Transverse colon (tissue), 4 donors: ENCODE measurements at regions not wholly inside any gene's neighbourhood (a gene's known extent, or its start where the extent isn't known, plus 50 kb on each side); places are given as distances from the start of the nearest gene placed in this dataset.

Experiments
- DNase-seq: peaks from one replicate; pipeline ENCODE4 v3.0.0-alpha.2; 2019
- H3K27ac ChIP-seq, 4 donors: fragments of 200-600 bp; sonication (generic); 2 replicates each; pipeline ENCODE4 v1.5.1; 2016 to 2018; ENCODE audit warnings: inconsistent platforms in 4 of 4
- H3K27me3 ChIP-seq: fragments of 200-600 bp; sonication (generic); 2 replicates; pipeline ENCODE4 v1.5.1; 2017; ENCODE audit warnings: inconsistent platforms
- H3K36me3 ChIP-seq, 4 donors: fragments of 200-600 bp; sonication (generic); 2 replicates each; pipeline ENCODE4 v1.5.1; 2017 to 2019; ENCODE audit warnings: inconsistent platforms in 4 of 4
- H3K4me1 ChIP-seq, 4 donors: fragments of 200-600 bp; sonication (generic); 2 replicates each; pipeline ENCODE4 v1.5.1; 2017 to 2020; ENCODE audit warnings: inconsistent platforms in 4 of 4
- H3K4me3 ChIP-seq, 4 donors: fragments of 200-600 bp; sonication (generic); 1 replicate in 1 of 4; 2 replicates in 3 of 4; pipeline versions ENCODE4 v1.5.1 to v1.6.1; 2017 to 2019; ENCODE audit warnings: inconsistent platforms in 4 of 4
- H3K9me3 ChIP-seq, 2 donors: fragments of 200-600 bp; sonication (generic); 2 replicates each; pipeline ENCODE4 v1.5.1; 2017 to 2019; ENCODE audit warnings: inconsistent platforms in 2 of 2
- EP300 ChIP-seq: sonication (generic); formaldehyde crosslinking; IDR thresholded peaks from one replicate; pipeline ENCODE4 v1.6.1; 2017; ENCODE audit warnings: antibody characterized with exemption, low read depth
- POLR2A ChIP-seq: fragments of 450-650 bp; IDR thresholded peaks from one replicate; pipeline ENCODE4 v1.6.1; 2016; ENCODE audit warnings: antibody characterized with exemption, mild to moderate bottlenecking, moderate library complexity
- POLR2AphosphoS5 ChIP-seq, 3 donors: sonication (generic); formaldehyde crosslinking; IDR thresholded peaks; one replicate each; pipeline ENCODE4 v1.6.1; 2016; ENCODE audit warnings: antibody characterized with exemption in 3 of 3
- WGBS, 2 donors: methylation state at CpG; one replicate each; pipeline ENCODE4 v1.1.5; 2018; ENCODE audit warnings: low coverage in 1 of 2; 5-methylcytosine and 5-hydroxymethylcytosine counted together
- in situ Hi-C, 4 donors: fragments of 200-750 bp; cut with MboI; loops; one replicate each; pipeline versions ENCODE4 v1.15.0 to v1.15.1; 2017; ENCODE audit warnings: low sequenced_read_pairs in 3 of 4, low pct_ligation_motif_present in 1 of 4, low pct_unique_long_range_greater_than_20kb in 1 of 4
- intact Hi-C: fragments of 100-400 bp; cut with DNase I; formaldehyde crosslinking; loops from one replicate; pipeline ENCODE4 v1.15.1; 2023; ENCODE audit warnings: low total_unique reads
- TF ChIP-seq, protein P1 (sequence below), 5 experiments: fragments of 200-600 bp in 3 of 5; fragments of 450-650 bp in 2 of 5; sonication (generic) in 3 of 5; IDR thresholded peaks; 1 replicate in 2 of 5; 2 replicates in 3 of 5; pipeline ENCODE4 v1.5.1; 2016 to 2017; ENCODE audit warnings: antibody characterized with exemption in 5 of 5, inconsistent platforms in 3 of 5, mild to moderate bottlenecking in 2 of 5, moderate library complexity in 1 of 5

DNA sequence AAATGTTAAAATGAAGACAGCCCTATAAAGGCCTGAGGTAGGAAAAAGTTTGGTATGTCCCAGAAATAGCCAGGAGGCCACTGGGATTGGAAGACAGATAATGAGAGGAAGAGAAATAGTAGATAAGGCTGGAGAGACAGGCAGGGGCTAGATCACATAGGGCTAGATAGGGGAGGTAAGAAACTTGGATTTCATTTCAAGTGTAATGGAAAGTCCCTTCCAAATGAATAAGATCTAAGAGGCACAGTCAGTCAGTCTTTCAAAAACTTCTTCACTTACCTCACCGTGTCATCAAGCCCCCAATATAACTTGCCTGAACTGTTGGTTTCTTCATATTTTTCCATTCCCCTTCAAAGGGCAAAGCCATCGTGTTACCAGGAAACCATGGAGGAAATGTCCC lies 121.8 kb downstream of the SPCS3 start:
- H3K27me3 ChIP-seq, result no peaks in the 10 kb centered on the region
- DNase-seq, result no peak
- no peak for TF ChIP-seq POLR2A
- no peak for TF ChIP-seq EP300
- no peak for TF ChIP-seq POLR2AphosphoS5 (IDR thresholded peaks at IDR 0.05)
- TF ChIP-seq, protein P1, sequence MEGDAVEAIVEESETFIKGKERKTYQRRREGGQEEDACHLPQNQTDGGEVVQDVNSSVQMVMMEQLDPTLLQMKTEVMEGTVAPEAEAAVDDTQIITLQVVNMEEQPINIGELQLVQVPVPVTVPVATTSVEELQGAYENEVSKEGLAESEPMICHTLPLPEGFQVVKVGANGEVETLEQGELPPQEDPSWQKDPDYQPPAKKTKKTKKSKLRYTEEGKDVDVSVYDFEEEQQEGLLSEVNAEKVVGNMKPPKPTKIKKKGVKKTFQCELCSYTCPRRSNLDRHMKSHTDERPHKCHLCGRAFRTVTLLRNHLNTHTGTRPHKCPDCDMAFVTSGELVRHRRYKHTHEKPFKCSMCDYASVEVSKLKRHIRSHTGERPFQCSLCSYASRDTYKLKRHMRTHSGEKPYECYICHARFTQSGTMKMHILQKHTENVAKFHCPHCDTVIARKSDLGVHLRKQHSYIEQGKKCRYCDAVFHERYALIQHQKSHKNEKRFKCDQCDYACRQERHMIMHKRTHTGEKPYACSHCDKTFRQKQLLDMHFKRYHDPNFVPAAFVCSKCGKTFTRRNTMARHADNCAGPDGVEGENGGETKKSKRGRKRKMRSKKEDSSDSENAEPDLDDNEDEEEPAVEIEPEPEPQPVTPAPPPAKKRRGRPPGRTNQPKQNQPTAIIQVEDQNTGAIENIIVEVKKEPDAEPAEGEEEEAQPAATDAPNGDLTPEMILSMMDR (IDR thresholded peaks at IDR 0.05), result no peak
- H3K9me3 ChIP-seq, result no peaks in the 10 kb centered on the region
- intact Hi-C loops (no loop called here), in situ Hi-C loops (no loop called here)
- H3K27ac ChIP-seq, result no peak overlapping the region
- no peaks in the 10 kb centered on the region for H3K4me1 ChIP-seq
- WGBS, 2 donors, result 53 to 78% methylated on average over 2 of the region's 2 CpGs
- no peak overlapping the region for H3K4me3 ChIP-seq
- no peaks in the 10 kb centered on the region for H3K36me3 ChIP-seq

DNA sequence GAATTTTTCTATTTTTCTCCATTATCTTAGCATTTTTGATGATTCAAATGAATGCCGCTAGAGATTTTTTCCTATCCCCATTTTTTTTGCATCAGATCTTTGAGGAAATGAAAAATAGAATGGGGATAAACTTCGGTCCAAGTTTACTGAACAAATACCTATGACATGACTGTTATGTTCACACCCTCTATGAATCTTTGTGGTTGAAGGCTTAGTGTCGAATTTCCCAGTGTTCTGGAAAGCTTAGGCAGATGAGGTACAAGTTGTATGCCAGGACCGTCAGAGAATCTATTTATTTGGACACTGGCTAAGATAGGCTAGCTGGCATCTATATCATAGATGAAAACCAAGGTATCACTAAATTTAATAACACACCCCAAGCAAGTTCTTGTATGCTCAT lies 123.4 kb downstream of the SPCS3 start:
- no peaks in the 10 kb centered on the region for H3K4me1 ChIP-seq
- no peak for DNase-seq
- intact Hi-C loops (no loop called here), in situ Hi-C loops (no loop called here)
- no peaks in the 10 kb centered on the region for H3K9me3 ChIP-seq
- H3K36me3 ChIP-seq, result no peaks in the 10 kb centered on the region
- H3K27me3 ChIP-seq, result no peaks in the 10 kb centered on the region
- H3K4me3 ChIP-seq, result no peak overlapping the region
- no peak for TF ChIP-seq EP300
- 50 to 54% methylated on average over 2 to 4 of the region's 4 CpGs for WGBS, 2 donors
- H3K27ac ChIP-seq, result no peak overlapping the region

DNA sequence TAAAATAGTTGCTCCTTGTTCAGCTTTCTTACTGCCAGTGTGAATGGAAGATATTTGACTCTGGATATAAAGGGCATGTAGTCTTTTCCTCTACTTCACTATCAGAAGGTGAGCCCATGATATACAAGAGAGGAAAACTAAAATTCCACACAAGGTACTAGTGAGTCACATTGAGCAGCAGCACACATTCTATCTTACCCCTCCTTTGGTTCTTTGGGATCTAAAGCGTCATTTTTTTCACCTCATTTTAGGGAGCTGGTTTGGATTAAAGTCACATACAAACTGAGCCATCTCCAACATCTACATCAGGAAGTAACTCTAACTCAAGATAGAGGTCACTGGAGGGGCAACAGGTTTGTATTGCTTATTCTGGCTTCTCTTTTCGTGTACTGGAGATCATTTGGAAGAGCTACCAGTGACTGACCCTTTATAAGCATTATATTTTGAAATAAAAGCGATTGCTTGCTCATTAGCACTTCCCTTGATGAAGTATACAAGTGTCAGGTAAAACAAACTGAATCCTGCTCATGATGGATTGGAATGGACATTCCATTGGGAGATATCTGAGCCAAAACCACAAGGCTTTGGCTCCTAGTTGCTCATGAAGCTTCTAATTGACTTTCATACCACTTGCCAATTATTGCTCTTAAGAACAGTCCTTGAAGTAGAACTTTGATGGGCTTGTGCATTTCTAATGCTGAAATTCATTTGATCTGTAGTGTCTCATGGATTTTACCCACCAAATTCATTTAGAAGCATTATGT lies 124.1 kb downstream of the SPCS3 start:
- in situ Hi-C loops (no loop called here), intact Hi-C loops (no loop called here)
- Histone ChIP-seq H3K4me1 (no peaks in the 10 kb centered on the region), H3K27ac (no peak overlapping the region), H3K9me3 (no peaks in the 10 kb centered on the region), H3K4me3 (no peak overlapping the region), H3K27me3 (no peaks in the 10 kb centered on the region), H3K36me3 (no peaks in the 10 kb centered on the region)
- TF ChIP-seq, protein P1 (IDR thresholded peaks at IDR 0.05), result no peak
- TF ChIP-seq POLR2AphosphoS5 (IDR thresholded peaks at IDR 0.05), result no peak
- no peak for TF ChIP-seq POLR2A
- no peak for TF ChIP-seq EP300
- WGBS, 2 donors, result 33 to 56% methylated on average over 3 of the region's 3 CpGs
- DNase-seq, result no peak

DNA sequence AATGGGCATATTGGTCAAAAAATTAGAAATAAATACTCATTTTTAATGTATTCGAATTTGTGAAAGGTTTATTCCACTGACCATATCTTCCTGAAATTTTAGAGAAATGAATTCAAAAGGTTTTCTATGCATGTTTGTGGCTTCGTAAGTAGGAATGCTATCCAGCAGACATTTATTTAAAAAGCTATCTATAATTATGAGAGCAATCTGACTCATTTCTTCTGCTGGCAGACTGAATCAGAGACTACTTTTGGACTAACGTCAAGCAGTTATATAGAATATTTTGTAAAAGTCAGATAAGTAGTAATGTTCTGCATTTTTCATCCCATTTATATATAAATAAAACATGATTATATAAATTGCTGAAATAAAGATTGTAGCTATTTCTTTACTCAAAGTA lies 125.0 kb downstream of the SPCS3 start:
- Histone ChIP-seq H3K4me1 (no peaks in the 10 kb centered on the region), H3K4me3 (no peak overlapping the region), H3K36me3 (no peaks in the 10 kb centered on the region), H3K27me3 (no peaks in the 10 kb centered on the region), H3K27ac (no peak overlapping the region), H3K9me3 (no peaks in the 10 kb centered on the region)
- TF ChIP-seq, protein P1 (IDR thresholded peaks at IDR 0.05), result no peak
- no peak for TF ChIP-seq POLR2A
- no peak for TF ChIP-seq EP300
- no peak for TF ChIP-seq POLR2AphosphoS5 (IDR thresholded peaks at IDR 0.05)
- intact Hi-C loops, result no loop called here
- in situ Hi-C loops, result no loop called here
- no peak for DNase-seq
- 75 to 80% methylated on average over 3 of the region's 3 CpGs for WGBS, 2 donors

DNA sequence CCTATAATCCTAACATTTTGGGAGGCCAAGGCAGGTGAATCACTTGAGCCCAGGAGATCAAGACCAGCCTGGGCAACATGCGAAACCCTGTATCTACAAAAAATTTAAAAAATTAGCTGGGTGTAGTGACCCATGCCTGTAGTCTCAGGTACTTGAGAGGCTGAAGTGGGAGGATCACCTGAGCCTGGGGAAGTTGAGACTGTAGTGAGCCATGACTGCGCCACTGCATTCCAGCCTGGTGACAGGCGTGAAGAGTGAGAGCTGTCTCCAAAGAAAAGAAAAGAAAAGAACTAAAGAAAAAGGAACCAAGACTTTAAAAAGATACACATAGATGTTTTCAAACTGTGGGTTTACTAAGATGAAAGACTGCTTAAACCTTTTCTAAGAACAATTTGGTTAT lies 129.0 kb downstream of the SPCS3 start:
- TF ChIP-seq POLR2A (no peak), EP300 (no peak), POLR2AphosphoS5 (IDR thresholded peaks at IDR 0.05) (no peak)
- TF ChIP-seq, protein P1 (IDR thresholded peaks at IDR 0.05), result no peak
- H3K4me1 ChIP-seq, result no peaks in the 10 kb centered on the region
- no peaks in the 10 kb centered on the region for H3K27me3 ChIP-seq
- 91 to 96% methylated on average over 3 of the region's 3 CpGs for WGBS, 2 donors
- no peak overlapping the region for H3K27ac ChIP-seq
- H3K4me3 ChIP-seq, result no peak overlapping the region
- in situ Hi-C loops, result no loop called here
- no peaks in the 10 kb centered on the region for H3K9me3 ChIP-seq
- no peaks in the 10 kb centered on the region for H3K36me3 ChIP-seq
- DNase-seq, result no peak
- intact Hi-C loops, result no loop called here
